ENCODE measurements at regions not wholly inside any gene's neighbourhood (a gene's known extent, or its start where the extent isn't known, plus 50 kb on each side); places are given as distances from the start of the nearest gene placed in this dataset.

DNA sequence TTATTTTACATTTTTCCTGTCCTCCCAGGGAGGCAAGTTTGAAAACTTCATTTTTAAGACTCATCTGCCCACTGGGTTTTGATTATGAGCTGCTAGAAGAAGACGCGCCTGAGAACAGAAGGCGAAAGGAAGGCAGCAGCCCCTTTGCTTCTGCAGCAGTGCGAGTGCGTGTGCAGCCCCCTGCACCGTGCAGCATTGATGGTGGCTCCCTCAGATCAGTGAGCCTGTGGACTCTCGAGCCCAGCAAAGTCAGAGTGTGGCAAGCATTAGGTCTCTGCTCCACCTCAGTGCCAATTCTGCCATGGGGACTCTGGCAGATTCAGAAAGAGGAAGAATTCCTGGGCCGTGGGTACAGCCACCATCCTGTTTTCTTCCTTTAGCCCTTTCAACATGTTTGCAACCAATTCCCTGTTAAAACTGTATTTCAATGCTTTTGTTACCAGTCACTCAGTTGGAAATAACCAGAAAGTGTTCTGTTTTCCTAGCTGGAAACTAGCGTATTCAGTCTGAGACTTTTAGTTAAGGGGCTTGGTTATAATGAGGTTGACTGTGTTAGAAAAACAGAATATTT lies 134.8 kb upstream of the OGFRL1 start:
- H3K27ac Mint-ChIP-seq, result no peak overlapping the region
- DNase-seq, result no peak
- H3K9me3 Mint-ChIP-seq, result no peaks in the 10 kb centered on the region
- H3K4me1 Mint-ChIP-seq, result no peaks in the 10 kb centered on the region
- H3K4me3 Mint-ChIP-seq, result no peak overlapping the region
- no peaks in the 10 kb centered on the region for H3K36me3 Mint-ChIP-seq (ENCODE audit: low read depth)
- ChIA-PET POLR2A (no interaction called here), CTCF (no interaction called here)
- H3K27me3 Mint-ChIP-seq, result no peaks in the 10 kb centered on the region

DNA sequence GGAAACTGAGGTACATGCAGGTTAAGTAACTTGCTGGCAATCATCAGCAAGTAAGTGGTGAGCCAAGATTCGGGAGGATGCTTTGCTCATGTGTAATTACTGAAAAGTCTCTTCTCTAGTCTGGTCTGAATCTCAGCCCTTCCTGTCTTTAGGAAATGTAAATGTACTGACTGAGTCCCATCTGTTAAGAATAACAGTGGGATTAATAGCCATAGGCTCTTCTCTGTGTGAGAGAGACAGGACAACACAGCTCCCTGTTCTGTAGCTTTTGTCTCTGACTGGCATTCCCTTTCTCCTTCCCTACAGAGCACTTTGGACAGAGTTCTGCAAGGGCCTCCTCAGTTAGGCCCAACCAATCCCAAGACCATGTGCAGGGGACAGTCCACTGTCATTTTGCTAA lies 131.3 kb upstream of the OGFRL1 start:
- H3K27me3 Mint-ChIP-seq, result no peaks in the 10 kb centered on the region
- H3K36me3 Mint-ChIP-seq (ENCODE audit: low read depth), result no peaks in the 10 kb centered on the region
- no peaks in the 10 kb centered on the region for H3K4me1 Mint-ChIP-seq
- POLR2A ChIA-PET, result no interaction called here
- no peaks in the 10 kb centered on the region for H3K9me3 Mint-ChIP-seq
- CTCF ChIA-PET, result no interaction called here
- no peak overlapping the region for H3K4me3 Mint-ChIP-seq
- no peak overlapping the region for H3K27ac Mint-ChIP-seq
- DNase-seq, result no peak

DNA sequence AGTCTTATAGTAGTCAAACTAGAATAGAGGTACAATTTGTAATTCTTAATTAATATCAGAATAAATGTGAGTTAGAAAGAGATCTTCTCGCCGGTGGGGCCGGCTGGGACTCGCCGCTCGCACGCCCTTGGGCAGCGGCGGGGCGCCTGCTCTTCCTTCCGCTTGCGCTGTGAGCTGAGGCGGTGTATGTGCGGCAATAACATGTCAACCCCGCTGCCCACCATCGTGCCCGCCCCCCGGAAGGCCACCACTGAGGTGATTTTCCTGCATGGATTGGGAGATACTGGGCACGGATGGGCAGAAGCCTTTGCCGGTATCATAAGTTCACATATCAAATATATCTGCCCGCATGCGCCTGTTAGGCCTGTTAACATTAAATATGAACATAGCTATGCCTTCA lies 123.7 kb upstream of the OGFRL1 start:
- Mint-ChIP-seq H3K9me3 (no peaks in the 10 kb centered on the region), H3K27ac (no peak overlapping the region), H3K27me3 (peaks cover 2% of the 10 kb centered on the region), H3K36me3 (ENCODE audit: low read depth) (no peaks in the 10 kb centered on the region), H3K4me3 (no peak overlapping the region), H3K4me1 (no peaks in the 10 kb centered on the region)
- POLR2A ChIA-PET, result interaction anchor here (0.5 kb wide), 1 partner anchor 233 kb away, joined by 3 read pairs; no protein-coding TSS in a partner anchor
- no peak for DNase-seq
- CTCF ChIA-PET, result no interaction called here

DNA sequence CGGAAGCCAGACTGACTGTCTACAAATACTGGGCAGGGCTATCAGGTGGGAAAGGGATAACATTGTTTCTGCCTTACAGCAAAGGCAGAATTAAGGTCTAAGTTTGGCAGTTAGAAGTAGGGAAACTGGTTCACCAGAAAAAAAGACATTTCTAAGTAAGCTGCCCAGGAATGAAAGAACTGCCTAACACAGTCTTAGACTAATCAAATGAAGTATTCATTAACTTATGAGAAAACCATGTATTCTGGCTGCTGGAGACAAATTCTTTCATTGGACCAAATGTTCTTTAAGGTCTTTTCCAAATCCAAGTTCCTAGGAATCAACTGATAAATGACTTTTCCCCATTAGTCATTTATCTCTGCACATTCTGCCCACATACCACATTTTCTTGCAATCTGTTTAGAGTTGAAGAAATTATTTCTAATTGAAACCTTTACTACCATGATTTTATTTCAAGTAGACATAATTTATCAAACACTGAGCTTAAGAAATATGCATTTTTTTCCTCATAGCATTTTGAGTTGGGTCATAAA lies 120.3 kb upstream of the OGFRL1 start:
- CTCF ChIA-PET, result no interaction called here
- no peak for DNase-seq
- Mint-ChIP-seq H3K4me1 (no peaks in the 10 kb centered on the region), H3K9me3 (no peaks in the 10 kb centered on the region), H3K27me3 (peaks cover 2% of the 10 kb centered on the region), H3K27ac (no peak overlapping the region), H3K4me3 (no peak overlapping the region), H3K36me3 (ENCODE audit: low read depth) (no peaks in the 10 kb centered on the region)
- POLR2A ChIA-PET, result no interaction called here

DNA sequence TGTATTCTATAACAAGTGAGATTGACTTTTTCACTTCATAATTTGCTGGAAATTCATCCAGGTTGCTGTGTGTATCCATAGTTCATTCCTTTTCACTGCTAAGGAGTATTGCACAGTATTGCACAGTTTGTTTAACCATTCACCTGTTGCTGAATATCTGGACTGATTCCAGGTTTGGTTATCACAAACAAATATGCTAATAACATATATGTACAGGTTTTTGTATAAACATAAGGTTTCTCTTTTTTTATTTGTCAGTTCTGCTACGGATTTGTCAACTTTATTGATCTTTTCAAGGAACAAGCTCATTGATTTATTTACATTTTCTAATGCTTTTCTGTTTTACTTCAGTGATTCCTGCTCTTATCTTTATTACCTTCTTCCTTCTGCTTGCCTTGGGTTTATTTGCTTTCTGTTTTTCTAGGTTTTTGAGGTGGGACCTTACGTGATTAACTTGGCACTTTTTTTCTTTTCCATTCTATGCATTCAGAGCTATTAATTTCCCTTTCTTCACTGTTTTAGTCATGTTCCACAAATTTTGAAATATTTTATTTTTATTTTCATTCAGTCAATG lies 117.0 kb upstream of the OGFRL1 start:
- ChIA-PET POLR2A (no interaction called here), CTCF (no interaction called here)
- Mint-ChIP-seq H3K4me1 (no peaks in the 10 kb centered on the region), H3K4me3 (no peak overlapping the region), H3K27me3 (peaks cover 2% of the 10 kb centered on the region), H3K27ac (no peak overlapping the region), H3K36me3 (ENCODE audit: low read depth) (no peaks in the 10 kb centered on the region), H3K9me3 (no peaks in the 10 kb centered on the region)
- no peak for DNase-seq

DNA sequence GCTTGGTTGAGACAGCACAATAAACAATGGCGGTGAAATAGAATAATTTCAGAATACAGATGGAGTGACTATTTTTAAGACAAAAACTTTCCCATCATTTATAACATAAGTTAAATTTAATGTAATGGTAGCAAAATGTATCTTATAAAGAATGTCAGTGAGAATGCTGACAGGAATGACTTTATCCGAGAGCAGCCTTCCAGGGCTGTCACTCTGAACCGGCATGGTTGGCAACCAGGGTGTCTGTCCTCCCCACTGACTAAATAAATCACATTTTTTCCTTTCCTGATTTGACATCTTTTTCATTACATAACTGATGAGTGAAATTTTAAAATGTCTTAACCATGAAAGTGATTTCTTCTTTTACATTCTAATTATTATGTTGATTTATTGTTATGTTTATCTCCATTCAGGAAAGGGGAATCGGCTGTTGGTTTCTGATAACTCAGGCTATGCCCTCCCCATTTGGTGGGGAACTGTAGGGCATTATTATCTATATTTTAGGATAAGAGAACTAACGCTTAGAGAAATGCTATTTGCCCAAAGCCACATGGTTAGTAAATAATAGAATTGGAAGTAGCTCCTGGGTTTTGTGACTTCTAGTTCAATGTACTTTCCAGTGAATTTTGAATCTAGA lies 109.2 kb upstream of the OGFRL1 start:
- no peaks in the 10 kb centered on the region for H3K36me3 Mint-ChIP-seq (ENCODE audit: low read depth)
- peaks cover 15% of the 10 kb centered on the region for H3K27me3 Mint-ChIP-seq
- H3K4me3 Mint-ChIP-seq, result no peak overlapping the region
- no peak overlapping the region for H3K27ac Mint-ChIP-seq
- POLR2A ChIA-PET, result no interaction called here
- H3K9me3 Mint-ChIP-seq, result no peaks in the 10 kb centered on the region
- CTCF ChIA-PET, result no interaction called here
- H3K4me1 Mint-ChIP-seq, result no peaks in the 10 kb centered on the region
- DNase-seq, result no peak

DNA sequence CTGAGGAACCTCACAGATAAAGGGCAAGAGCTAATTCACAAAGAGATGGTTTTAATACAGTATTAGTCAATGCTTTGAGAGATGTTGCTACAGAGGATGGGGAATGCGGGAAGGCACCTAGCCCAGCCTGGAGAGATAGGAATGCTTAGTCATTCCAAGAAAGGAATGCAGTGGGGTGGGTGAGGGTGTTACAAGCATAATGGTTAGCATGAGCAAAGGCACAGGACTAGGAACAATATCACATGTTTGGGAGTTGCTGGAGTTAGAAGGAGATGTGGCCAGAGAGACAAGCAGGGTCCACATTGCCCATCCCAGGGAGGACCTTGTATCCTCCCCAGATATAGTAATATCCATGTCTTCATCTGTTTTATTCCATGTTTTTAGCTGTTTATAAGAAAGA lies 107.0 kb upstream of the OGFRL1 start:
- CTCF ChIA-PET, result no interaction called here
- no peak overlapping the region for H3K27ac Mint-ChIP-seq

DNA sequence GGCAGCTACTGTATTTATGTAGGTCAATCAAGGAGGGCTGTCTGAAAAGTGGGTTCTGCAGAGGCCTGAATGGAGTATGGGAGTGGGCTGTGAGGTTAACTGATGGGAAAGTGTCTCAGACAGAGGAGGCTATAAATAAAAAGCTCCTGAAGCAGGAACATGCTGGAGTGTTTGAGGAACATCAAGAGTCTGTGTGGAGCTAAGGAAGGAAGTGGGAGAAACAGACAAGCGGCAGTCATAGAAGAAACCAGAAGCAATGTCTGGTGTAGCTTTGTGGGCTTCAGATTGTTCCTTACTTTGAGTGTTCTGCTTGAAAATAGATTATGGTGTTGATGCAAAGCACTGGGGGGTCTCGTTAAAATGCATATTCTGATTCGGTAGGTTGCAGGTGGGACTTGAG lies 101.5 kb upstream of the OGFRL1 start:
- POLR2A ChIA-PET, result no interaction called here
- Mint-ChIP-seq H3K36me3 (ENCODE audit: low read depth) (no peaks in the 10 kb centered on the region), H3K27ac (no peak overlapping the region), H3K4me1 (no peaks in the 10 kb centered on the region), H3K4me3 (no peak overlapping the region), H3K9me3 (no peaks in the 10 kb centered on the region), H3K27me3 (peaks cover 27% of the 10 kb centered on the region)
- DNase-seq, result no peak
- CTCF ChIA-PET, result no interaction called here

More for the DNA sequence above, 107.0 kb upstream of the OGFRL1 start:
- POLR2A ChIA-PET, result no interaction called here
- DNase-seq, result no peak
- Mint-ChIP-seq H3K27me3 (peaks cover 24% of the 10 kb centered on the region), H3K4me1 (no peaks in the 10 kb centered on the region), H3K36me3 (ENCODE audit: low read depth) (no peaks in the 10 kb centered on the region), H3K4me3 (no peak overlapping the region), H3K9me3 (no peaks in the 10 kb centered on the region)

DNA sequence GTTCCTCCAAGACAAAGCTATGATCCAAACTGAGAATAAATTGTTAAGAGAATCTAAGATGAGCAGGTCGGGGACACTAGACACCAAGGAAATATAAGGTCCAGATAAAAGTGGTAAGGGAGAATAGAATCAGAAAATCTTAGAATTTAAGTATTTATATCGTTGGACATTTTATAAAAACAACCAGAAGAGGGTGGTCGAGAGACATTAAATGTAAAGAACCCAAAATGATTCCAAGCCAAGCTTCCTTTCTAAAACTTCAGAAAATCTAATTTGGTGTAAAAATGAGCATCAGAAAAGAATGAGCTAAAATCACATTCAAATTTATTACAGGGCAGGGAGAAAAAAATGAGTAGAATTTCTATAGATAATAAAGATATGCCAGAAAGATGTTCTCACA lies 97.8 kb upstream of the OGFRL1 start:
- Mint-ChIP-seq H3K27me3 (peaks cover 16% of the 10 kb centered on the region), H3K36me3 (ENCODE audit: low read depth) (no peaks in the 10 kb centered on the region), H3K4me3 (no peak overlapping the region), H3K27ac (no peak overlapping the region), H3K9me3 (no peaks in the 10 kb centered on the region), H3K4me1 (no peaks in the 10 kb centered on the region)
- CTCF ChIA-PET, result interaction anchor here (0.7 to 1.2 kb wide), 2 partner anchors 13 to 151 kb away, joined by 3 read pairs; no protein-coding TSS in a partner anchor
- POLR2A ChIA-PET, result no interaction called here
- no peak for DNase-seq

DNA sequence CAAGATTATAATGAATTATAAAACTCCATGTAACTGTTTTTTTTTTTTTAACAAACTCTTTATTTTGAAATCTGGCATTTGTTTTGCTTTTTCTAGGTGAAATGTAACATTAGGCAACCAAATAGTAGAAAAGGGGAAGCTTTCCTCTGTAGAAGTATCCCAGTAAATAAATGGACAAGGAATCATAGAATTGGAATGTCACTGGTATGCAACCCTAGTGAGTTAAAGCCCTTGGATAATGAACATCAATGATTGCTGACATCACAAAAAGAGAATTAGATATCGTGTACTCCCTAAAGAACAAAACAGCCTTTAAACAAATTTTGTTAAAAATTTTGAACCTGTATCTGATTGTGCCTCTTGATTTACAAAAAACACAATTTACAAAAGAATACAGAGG lies 93.9 kb upstream of the OGFRL1 start:
- H3K27ac Mint-ChIP-seq, result no peak overlapping the region
- H3K36me3 Mint-ChIP-seq (ENCODE audit: low read depth), result no peaks in the 10 kb centered on the region
- ChIA-PET CTCF (no interaction called here), POLR2A (no interaction called here)
- H3K4me1 Mint-ChIP-seq, result no peaks in the 10 kb centered on the region
- DNase-seq, result no peak
- peaks cover 9% of the 10 kb centered on the region for H3K27me3 Mint-ChIP-seq
- no peaks in the 10 kb centered on the region for H3K9me3 Mint-ChIP-seq
- no peak overlapping the region for H3K4me3 Mint-ChIP-seq

DNA sequence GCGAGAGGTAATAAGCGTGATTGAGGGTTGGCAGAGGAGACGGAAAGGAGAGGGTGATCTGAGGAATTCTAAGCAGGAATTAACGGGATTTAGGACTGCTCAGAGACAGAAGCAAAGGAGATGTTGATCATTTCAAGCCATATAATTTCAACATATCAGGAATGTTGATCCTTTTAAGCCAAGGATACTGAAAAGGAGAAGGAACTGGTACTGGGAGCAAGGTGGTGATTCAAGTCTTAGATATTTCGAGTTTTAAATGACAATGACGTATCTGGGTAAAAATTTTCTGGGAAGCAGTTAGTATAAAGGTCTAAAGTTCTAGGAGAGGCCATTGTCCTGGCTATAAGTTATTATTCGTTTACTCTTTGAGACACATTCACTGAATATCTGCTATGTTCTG lies 91.3 kb upstream of the OGFRL1 start:
- Mint-ChIP-seq H3K4me3 (no peak overlapping the region), H3K36me3 (ENCODE audit: low read depth) (no peaks in the 10 kb centered on the region), H3K27me3 (peaks cover 3% of the 10 kb centered on the region), H3K4me1 (no peaks in the 10 kb centered on the region), H3K27ac (no peak overlapping the region), H3K9me3 (no peaks in the 10 kb centered on the region)
- no peak for DNase-seq
- ChIA-PET CTCF (no interaction called here), POLR2A (no interaction called here)

DNA sequence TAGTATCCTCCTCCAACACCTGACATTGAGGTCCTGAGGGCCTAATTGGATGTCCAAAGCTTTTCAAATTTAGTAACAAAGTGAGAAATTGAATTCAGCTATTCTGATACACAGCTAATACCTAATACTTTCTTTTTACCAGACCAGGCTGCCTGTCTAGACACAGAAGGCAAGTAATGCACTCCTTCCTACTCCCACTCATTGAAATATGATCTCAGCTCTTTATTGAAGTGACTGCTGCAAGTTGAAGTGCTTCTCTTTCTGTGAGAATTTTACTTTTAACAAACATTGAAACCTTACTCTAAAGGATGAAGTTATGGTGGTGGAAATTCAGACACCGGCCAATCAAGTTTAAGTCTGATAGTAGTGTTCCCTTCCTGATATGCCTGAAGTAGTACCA lies 90.8 kb upstream of the OGFRL1 start:
- CTCF ChIA-PET, result no interaction called here
- H3K27ac Mint-ChIP-seq, result no peak overlapping the region
- POLR2A ChIA-PET, result no interaction called here
- H3K27me3 Mint-ChIP-seq, result peaks cover 3% of the 10 kb centered on the region
- no peak overlapping the region for H3K4me3 Mint-ChIP-seq
- no peaks in the 10 kb centered on the region for H3K4me1 Mint-ChIP-seq
- DNase-seq, result no peak
- no peaks in the 10 kb centered on the region for H3K36me3 Mint-ChIP-seq (ENCODE audit: low read depth)
- no peaks in the 10 kb centered on the region for H3K9me3 Mint-ChIP-seq

DNA sequence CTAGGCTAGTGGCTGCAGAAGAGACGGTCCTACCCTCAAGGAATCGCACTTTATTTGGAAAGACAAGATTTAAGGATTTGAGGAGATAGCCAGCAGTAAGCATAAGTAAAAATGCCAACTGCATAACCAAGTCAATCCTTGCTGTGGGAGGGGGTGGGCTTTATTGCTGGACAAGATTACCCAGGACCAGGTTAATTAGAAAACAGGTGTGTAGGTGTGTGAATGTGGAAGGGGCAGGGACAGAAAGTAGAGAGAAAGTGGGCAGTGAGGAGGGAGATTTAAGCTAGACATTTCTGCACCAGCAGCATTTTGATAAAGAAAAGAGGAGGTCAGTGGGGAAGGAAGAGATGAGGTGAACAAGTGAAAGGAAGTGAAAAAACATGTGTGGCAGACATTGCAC lies 89.7 kb upstream of the OGFRL1 start:
- H3K27ac Mint-ChIP-seq, result no peak overlapping the region
- no peaks in the 10 kb centered on the region for H3K9me3 Mint-ChIP-seq
- H3K4me3 Mint-ChIP-seq, result no peak overlapping the region
- peaks cover 3% of the 10 kb centered on the region for H3K27me3 Mint-ChIP-seq
- H3K36me3 Mint-ChIP-seq (ENCODE audit: low read depth), result no peaks in the 10 kb centered on the region
- POLR2A ChIA-PET, result no interaction called here
- CTCF ChIA-PET, result no interaction called here
- no peak for DNase-seq
- H3K4me1 Mint-ChIP-seq, result no peaks in the 10 kb centered on the region

DNA sequence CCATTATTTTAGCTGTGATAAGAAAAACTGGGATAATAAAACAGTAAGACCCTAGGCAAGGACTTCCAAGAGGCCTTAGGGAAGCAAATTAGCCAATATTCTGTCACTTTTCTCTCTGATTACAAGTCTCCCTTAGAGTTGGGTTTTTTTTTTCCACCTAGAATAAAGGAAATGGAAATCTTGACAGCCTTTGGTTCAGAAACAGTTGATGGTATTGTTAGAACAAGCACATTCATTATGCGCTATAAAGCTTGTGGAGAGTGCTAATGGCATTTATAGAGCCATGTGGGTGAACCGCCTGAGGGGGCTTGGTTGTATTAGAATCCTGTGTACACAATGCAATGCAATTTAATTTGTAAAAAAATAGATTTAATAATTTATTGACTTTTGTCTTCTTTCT lies 88.9 kb upstream of the OGFRL1 start:
- H3K4me1 Mint-ChIP-seq, result no peaks in the 10 kb centered on the region
- no peak for DNase-seq
- no peaks in the 10 kb centered on the region for H3K9me3 Mint-ChIP-seq
- ChIA-PET CTCF (no interaction called here), POLR2A (no interaction called here)
- no peak overlapping the region for H3K4me3 Mint-ChIP-seq
- H3K27ac Mint-ChIP-seq, result no peak overlapping the region
- H3K27me3 Mint-ChIP-seq, result peaks cover 6% of the 10 kb centered on the region
- no peaks in the 10 kb centered on the region for H3K36me3 Mint-ChIP-seq (ENCODE audit: low read depth)

Data from activated CD4-positive, alpha-beta T cell treated with anti-CD3 and anti-CD28 coated beads, Interleukin-2, amount 10 ng/mL, durations not matched to agents 7 days and 5 days (primary cell).